Gastroesophageal sphincter (tissue), 3 donors: ENCODE measurements at regions not wholly inside any gene's neighbourhood (a gene's known extent, or its start where the extent isn't known, plus 50 kb on each side); places are given as distances from the start of the nearest gene placed in this dataset.

Source experiments
- POLR2A ChIP-seq, 2 donors: fragments of 450-650 bp; IDR thresholded peaks; one replicate each; pipeline ENCODE4 v1.6.1; 2017; ENCODE audit warnings: antibody characterized with exemption in 2 of 2, mild to moderate bottlenecking in 2 of 2, moderate library complexity in 1 of 2
- POLR2AphosphoS5 ChIP-seq: sonication (generic); formaldehyde crosslinking; IDR thresholded peaks from one replicate; pipeline ENCODE4 v1.6.1; 2017; ENCODE audit warnings: antibody characterized with exemption
- TF ChIP-seq, protein P1 (sequence below), 4 experiments: fragments of 200-600 bp in 2 of 4; fragments of 450-650 bp in 2 of 4; sonication (generic) in 1 of 4; IDR thresholded peaks; one replicate each; pipeline ENCODE4 v1.5.1; 2017 to 2019; ENCODE audit warnings: antibody characterized with exemption in 4 of 4, mild to moderate bottlenecking in 2 of 4, moderate library complexity in 2 of 4

DNA sequence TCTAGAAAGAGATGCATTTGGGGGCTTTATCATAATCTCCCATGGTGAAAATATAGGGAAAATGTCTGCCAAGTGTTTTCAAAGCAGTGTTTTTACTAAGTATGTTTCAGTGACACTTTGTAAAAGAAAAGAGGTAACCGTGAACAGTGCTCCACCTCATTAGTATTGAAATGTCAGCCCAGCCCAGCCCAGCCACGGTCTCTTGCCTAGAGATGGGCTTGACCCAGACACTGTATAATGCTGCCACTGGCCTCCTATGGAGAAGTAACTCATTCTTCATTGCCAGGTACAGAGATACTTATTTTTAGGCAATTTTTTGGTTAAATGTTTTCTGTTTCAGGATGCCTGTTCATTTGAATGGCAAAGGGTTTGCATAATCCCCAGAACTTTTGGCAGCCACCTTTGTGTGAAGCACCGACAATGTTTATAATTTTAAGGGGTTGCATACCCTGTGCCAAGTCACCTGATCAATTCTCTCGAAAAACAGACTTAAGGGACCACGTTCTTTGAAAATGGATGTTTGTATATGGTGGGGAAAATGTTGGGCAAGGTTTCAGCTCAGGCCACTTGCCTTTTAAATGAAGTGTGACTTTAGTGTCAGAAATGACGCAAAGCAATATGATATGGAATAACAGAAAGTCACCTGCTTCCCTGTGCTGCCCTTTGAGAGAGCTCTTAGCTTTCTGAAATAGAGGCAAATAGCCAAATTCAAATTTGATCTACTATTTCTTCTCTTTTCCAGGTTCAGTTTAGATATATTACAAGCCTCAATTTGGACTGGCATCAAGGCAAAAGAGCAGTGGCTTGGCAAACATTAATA lies 314.5 kb upstream of the RGPD4 start:
- TF ChIP-seq, protein P1, sequence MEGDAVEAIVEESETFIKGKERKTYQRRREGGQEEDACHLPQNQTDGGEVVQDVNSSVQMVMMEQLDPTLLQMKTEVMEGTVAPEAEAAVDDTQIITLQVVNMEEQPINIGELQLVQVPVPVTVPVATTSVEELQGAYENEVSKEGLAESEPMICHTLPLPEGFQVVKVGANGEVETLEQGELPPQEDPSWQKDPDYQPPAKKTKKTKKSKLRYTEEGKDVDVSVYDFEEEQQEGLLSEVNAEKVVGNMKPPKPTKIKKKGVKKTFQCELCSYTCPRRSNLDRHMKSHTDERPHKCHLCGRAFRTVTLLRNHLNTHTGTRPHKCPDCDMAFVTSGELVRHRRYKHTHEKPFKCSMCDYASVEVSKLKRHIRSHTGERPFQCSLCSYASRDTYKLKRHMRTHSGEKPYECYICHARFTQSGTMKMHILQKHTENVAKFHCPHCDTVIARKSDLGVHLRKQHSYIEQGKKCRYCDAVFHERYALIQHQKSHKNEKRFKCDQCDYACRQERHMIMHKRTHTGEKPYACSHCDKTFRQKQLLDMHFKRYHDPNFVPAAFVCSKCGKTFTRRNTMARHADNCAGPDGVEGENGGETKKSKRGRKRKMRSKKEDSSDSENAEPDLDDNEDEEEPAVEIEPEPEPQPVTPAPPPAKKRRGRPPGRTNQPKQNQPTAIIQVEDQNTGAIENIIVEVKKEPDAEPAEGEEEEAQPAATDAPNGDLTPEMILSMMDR (IDR thresholded peaks at IDR 0.05), result no peak
- TF ChIP-seq POLR2A (IDR thresholded peaks at IDR 0.05) (no peak), POLR2AphosphoS5 (no peak)
